ENCODE measurements at regions not wholly inside any gene's neighbourhood (a gene's known extent, or its start where the extent isn't known, plus 50 kb on each side); places are given as distances from the start of the nearest gene placed in this dataset.

DNA sequence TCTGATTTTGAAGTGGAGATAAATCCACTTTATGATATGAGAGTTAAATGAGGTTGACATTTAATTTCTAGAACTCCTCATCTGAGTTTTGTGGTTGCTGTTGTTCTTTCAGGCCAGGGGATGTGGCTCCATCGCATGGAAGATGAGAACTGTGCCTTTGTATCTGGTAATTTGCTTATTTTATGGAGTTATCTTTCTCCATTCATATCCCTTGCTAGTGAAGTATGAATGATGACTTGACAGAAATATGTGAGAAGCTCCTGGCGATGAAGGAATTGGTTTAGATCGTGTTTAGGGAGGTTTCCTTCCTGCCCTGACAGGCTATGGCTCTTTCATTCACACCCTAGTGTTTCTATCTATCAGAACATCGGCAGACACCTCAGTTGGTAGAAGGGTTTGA, 393.7 kb downstream of the ETS1 start:
- Mint-ChIP-seq H3K4me3 (ENCODE audit: unreplicated experiment) (no peak overlapping the region), H3K9me3 (ENCODE audit: unreplicated experiment) (peaks cover 6% of the 10 kb centered on the region), H3K27ac (ENCODE audit: unreplicated experiment) (no peak overlapping the region), H3K4me1 (ENCODE audit: unreplicated experiment) (peaks cover 22% of the 10 kb centered on the region), H3K36me3 (ENCODE audit: unreplicated experiment) (no peaks in the 10 kb centered on the region), H3K27me3 (ENCODE audit: unreplicated experiment) (no peaks in the 10 kb centered on the region)
- DNase-seq (ENCODE audit: extremely low spot score, unreplicated experiment): no peak
- TF ChIP-seq, protein P1, sequence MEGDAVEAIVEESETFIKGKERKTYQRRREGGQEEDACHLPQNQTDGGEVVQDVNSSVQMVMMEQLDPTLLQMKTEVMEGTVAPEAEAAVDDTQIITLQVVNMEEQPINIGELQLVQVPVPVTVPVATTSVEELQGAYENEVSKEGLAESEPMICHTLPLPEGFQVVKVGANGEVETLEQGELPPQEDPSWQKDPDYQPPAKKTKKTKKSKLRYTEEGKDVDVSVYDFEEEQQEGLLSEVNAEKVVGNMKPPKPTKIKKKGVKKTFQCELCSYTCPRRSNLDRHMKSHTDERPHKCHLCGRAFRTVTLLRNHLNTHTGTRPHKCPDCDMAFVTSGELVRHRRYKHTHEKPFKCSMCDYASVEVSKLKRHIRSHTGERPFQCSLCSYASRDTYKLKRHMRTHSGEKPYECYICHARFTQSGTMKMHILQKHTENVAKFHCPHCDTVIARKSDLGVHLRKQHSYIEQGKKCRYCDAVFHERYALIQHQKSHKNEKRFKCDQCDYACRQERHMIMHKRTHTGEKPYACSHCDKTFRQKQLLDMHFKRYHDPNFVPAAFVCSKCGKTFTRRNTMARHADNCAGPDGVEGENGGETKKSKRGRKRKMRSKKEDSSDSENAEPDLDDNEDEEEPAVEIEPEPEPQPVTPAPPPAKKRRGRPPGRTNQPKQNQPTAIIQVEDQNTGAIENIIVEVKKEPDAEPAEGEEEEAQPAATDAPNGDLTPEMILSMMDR (IDR thresholded peaks at IDR 0.05): no peak

DNA sequence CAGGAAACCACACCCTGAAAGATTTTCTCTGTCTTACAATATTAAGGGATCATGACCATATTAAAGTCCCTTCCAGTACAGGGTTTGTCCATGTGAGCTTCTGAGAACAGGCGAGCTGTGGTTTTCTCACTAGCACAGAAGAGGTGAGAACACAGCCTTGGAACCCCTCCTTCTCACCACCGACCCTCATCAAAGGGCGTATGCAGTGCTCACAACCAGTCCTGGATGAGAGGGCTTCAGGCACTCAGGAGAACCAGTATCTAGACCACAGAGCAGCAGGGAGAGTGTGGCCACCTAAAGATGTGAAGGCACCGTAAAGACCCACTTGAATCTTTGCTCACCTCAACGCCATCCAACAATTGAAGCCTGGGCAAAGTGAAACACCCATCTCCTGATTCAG, 397.0 kb downstream of the ETS1 start:
- Mint-ChIP-seq H3K4me3 (ENCODE audit: unreplicated experiment) (no peak overlapping the region), H3K27me3 (ENCODE audit: unreplicated experiment) (no peaks in the 10 kb centered on the region), H3K4me1 (ENCODE audit: unreplicated experiment) (peaks cover 23% of the 10 kb centered on the region), H3K27ac (ENCODE audit: unreplicated experiment) (no peak overlapping the region), H3K36me3 (ENCODE audit: unreplicated experiment) (peaks cover 2% of the 10 kb centered on the region), H3K9me3 (ENCODE audit: unreplicated experiment) (peaks cover 16% of the 10 kb centered on the region)
- TF ChIP-seq, protein P1 (IDR thresholded peaks at IDR 0.05): no peak
- no peak for DNase-seq (ENCODE audit: extremely low spot score, unreplicated experiment)

DNA sequence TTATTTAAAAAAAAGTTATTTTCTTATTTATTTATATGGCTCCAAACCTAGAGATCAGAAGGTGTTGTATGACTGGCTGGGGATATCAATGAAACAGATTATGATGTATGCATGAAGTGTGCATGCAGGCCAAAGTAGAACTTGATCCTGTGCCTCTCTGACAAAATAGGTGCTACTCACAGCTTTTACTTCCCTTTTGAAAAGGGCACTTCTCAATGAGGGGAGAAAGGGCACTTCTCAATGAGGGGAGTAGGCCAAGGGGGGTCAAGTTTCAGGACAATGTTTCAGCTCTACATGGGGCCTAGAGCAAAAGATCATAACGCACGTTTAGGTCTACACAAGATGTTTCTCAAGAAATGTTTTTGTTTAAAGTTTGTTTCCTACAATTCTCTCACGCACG, 397.5 kb downstream of the ETS1 start:
- Mint-ChIP-seq H3K27me3 (ENCODE audit: unreplicated experiment) (no peaks in the 10 kb centered on the region), H3K4me3 (ENCODE audit: unreplicated experiment) (no peak overlapping the region), H3K36me3 (ENCODE audit: unreplicated experiment) (peaks cover 2% of the 10 kb centered on the region), H3K27ac (ENCODE audit: unreplicated experiment) (no peak overlapping the region), H3K4me1 (ENCODE audit: unreplicated experiment) (peaks cover 21% of the 10 kb centered on the region), H3K9me3 (ENCODE audit: unreplicated experiment) (peaks cover 20% of the 10 kb centered on the region)
- TF ChIP-seq, protein P1 (IDR thresholded peaks at IDR 0.05): no peak
- DNase-seq (ENCODE audit: extremely low spot score, unreplicated experiment): no peak

DNA sequence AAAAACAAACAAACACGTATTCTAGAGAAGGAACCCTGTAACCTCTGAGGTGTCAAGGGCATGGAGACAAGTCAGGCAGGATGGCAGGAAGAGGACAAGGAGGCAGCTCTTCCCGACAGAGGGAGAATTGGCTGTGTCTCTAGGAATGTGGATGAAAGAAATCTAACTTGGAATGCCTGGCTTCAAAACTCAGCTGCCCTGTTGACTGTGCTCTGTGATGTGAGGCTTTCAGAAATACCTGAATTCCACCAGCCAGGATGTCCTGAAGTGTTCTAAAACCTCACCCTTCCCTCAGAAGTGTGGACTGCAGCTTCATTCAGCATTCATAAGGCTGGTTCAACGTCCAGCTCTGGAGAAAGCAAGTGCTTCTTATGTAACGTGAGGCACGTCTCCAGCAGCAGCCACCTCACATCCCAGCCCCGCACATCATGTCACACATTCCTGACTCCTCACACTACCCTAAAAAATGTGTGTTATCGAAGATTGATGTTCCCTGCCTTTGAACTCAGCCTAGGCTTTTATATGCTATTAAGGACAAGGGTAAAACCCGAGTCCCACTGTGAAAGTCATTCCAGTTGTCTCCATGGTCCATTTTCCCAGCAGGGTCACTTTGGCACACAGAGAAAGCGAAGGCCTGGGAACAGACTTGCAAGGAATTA, 398.9 kb downstream of the ETS1 start:
- H3K27me3 Mint-ChIP-seq (ENCODE audit: unreplicated experiment): no peaks in the 10 kb centered on the region
- peaks cover 20% of the 10 kb centered on the region for H3K9me3 Mint-ChIP-seq (ENCODE audit: unreplicated experiment)
- no peak for DNase-seq (ENCODE audit: extremely low spot score, unreplicated experiment)
- TF ChIP-seq, protein P1 (IDR thresholded peaks at IDR 0.05): no peak
- peaks cover 20% of the 10 kb centered on the region for H3K4me1 Mint-ChIP-seq (ENCODE audit: unreplicated experiment)
- no peak overlapping the region for H3K4me3 Mint-ChIP-seq (ENCODE audit: unreplicated experiment)
- H3K27ac Mint-ChIP-seq (ENCODE audit: unreplicated experiment): no peak overlapping the region
- H3K36me3 Mint-ChIP-seq (ENCODE audit: unreplicated experiment): peaks cover 2% of the 10 kb centered on the region

DNA sequence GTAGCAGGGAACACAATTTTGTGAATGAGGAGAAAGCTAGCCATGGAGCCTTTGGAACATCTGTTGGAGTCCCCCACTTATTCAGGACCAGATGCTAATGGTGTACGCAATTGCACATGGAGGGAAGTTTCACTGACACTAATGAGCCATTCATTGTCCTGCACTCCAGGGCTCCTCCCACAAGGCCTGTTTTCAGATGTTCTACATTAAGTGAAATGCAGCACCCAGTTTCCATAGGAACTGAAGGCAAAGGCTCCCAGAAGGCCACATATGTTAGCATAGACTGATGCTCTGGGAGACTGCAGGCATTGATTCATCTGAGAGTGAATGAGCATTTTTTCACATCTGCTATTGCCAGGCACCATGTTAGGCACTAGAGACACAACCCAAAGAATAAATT, 399.5 kb downstream of the ETS1 start:
- Mint-ChIP-seq H3K27me3 (ENCODE audit: unreplicated experiment) (no peaks in the 10 kb centered on the region), H3K4me1 (ENCODE audit: unreplicated experiment) (peaks cover 27% of the 10 kb centered on the region), H3K4me3 (ENCODE audit: unreplicated experiment) (no peak overlapping the region), H3K27ac (ENCODE audit: unreplicated experiment) (no peak overlapping the region), H3K36me3 (ENCODE audit: unreplicated experiment) (peaks cover 2% of the 10 kb centered on the region), H3K9me3 (ENCODE audit: unreplicated experiment) (peaks cover 20% of the 10 kb centered on the region)
- no peak for DNase-seq (ENCODE audit: extremely low spot score, unreplicated experiment)
- TF ChIP-seq, protein P1 (IDR thresholded peaks at IDR 0.05): no peak

All from osteocyte (in vitro differentiated cells).